DMS153 treated with DMSO at 0.1 percent for 48 hours (cell line): ENCODE measurements at regions not wholly inside any gene's neighbourhood (a gene's known extent, or its start where the extent isn't known, plus 50 kb on each side); places are given as distances from the start of the nearest gene placed in this dataset.

Experiments used
- DNase-seq: peaks from one replicate; lab custom pipeline; 2025; ENCODE audit not compliant: unreplicated experiment; lab: John Stamatoyannopoulos, UW

DNA sequence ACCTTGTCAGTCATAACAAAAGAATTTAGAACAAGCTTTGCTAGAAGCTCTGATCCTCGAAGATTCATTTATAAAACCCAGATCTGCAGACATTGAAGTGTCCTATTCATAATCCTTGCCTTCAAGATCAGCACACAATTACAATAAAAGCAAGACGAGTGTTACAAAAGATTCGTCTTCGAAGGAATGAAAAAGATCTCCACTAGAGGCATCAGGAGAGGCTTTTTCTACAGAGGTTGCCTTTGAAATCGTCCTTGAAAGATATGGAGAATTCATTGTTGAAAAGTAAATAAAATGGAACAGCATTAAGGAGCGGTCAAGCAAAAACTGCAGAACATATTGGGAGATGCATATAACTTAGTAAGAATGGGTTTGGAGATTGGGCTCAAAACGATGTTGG lies 146.4 kb downstream of the BMP4 start:
- DNase-seq = no peak

DNA sequence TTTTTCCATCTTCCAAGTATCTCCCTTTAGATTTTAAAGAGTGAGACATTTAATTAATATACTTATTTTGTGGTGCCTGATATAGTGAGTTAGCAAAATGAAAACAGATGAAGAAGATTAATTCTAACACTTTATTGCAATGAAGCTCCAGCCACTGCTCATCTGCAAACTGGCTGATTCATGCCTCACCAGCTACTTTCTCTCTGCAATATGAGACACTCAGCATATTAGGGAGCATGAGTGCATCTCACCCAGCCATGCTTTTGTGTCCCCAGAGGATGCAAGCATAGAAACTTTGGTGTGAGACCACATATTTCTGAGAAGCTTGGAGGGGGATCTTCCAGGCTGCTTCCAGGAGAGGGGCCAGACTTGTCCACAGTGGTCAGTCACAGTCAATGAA lies 148.6 kb downstream of the BMP4 start:
- no peak for DNase-seq

DNA sequence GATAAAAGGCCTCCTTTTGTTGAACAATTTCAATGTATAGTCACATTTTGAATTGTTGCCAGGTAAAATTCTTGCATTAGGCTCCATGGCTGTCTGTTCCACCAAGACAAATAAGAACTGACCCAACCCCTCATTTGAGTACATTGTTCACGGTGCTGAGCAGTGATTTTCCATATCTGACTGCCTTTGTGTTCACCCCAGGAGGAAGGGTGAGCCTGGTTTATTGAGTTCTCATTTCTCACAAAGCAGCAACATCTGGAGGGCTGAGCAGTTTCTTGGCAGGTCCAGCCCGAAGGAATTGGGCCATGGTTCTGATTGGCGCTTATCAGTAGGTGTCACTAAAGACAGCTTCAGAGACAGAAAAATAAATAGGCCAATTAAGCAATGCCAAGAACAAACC lies 149.1 kb downstream of the BMP4 start:
- DNase-seq = no peak

DNA sequence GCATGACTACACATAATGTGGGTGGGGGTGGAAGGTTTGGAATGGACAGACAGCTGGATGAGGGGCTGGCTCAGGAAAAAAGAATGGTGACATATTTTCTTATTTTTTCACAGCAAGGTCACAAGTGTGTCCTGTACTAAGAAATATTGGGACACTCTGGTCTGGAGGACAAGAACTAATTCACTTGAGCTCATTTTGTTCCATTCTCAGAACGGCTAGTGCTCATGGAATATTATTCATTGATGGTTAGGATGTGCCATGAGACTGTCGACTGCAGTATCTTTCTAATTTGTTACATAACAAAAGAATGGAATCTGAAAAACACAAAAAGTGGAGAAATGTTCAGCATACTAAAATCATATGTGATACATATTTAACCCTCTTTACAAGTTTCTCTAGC lies 149.5 kb downstream of the BMP4 start:
- no peak for DNase-seq

DNA sequence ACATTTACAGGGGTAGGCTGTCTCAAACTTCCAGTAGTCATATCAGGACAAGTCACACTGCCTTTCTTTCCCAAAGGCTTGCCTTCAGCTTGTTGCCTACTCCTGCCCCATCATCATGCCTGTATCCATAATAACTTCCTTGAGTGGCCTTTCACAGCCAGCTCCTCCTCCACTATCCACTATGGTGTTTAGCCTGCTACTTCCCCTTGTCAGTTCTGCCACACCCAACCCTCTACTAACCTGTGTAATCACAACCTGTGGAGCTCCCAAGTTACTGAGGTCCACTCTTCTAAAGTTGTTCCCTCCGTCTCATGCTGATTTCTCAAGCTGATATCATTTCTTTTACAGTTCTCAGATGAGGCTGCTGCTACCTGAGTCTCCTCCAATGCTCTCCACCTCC lies 159.9 kb downstream of the BMP4 start:
- no peak for DNase-seq

DNA sequence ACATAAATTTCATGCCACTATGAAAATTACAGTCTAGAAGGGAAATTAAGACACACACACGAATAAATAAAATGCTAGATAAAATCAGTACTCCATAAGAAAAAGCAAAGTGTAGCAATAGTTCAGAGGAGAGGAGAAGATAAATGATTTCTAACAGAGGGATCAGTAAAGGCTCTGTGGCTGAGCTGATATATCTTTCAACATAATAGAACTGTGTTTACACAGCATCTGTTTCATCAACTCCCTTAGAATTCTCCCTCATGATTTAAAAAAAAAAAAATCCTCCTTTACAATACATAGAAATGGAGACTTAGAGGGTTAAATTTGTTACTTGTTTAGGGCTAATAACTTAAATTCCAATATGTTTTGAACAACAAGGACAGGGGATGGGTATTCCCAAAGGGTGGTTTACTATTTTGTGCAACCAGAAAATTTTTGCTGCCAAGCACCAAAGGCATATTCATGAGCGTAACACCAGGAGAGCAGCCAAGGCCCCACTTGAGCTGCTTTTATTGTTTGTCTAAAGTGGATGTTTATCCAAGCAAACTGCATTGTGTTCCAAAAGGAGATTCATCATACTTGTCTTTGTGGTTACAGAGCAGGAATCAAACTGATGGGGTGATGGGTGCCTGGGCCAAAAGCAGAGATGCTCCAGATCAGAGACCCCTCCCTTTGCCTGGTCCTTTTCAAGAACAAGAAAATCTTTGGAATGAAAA lies 162.7 kb downstream of the BMP4 start:
- peak; percentile 61 for DNase-seq

DNA sequence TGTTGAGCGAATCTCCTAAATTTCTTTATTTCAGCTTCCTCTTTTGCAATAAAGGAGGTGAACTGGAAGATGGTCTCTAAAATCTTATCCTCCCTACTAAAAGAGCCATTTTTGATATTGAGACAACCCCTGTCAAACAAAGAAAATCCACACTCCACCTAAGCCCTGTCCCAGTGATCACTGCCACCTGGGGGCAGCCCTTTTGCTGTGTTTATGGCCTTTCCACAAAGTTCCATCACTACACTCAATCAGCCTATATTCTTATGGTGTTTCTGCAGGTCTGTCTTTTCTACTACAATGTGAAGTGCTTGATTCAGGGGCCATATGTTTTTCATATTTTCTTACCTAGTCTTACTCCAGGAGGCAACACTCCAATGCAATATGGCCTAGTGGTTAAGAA lies 163.7 kb downstream of the BMP4 start:
- no peak for DNase-seq

DNA sequence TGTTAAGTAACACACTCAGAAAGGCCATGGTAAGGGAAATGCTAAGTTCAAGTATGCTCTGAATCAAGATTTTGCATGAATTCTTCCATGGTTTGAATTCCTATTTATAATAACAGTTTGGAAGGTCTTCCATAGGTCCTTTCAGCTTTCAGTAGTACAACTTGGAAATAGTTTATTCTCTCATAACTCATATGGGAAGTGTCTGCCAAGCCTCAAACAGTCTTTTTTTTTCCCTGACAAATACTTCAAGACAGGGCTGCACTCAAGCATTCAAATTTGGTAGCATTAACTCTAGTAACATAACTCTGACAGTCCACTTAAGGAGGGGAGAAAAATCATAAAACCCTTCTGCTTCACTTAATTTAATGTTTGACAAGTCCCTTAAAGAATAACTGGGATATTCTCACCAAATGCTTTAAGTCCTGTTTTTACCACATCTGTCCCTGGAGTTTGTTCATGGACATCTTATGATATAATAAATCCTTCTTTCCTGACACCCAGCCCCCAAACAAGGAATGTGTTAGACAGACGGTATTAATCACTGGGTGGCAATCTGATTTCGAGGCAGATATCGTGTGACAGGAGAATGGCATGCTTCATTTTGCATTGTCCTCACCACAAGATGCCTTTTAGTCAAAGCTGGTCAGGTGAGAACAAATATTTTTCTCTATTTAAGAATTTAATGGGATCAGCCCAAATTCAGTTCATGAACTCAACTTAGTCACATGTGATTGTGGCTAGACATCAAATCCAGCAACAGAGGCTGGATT lies 165.7 kb downstream of the BMP4 start:
- no peak for DNase-seq

DNA sequence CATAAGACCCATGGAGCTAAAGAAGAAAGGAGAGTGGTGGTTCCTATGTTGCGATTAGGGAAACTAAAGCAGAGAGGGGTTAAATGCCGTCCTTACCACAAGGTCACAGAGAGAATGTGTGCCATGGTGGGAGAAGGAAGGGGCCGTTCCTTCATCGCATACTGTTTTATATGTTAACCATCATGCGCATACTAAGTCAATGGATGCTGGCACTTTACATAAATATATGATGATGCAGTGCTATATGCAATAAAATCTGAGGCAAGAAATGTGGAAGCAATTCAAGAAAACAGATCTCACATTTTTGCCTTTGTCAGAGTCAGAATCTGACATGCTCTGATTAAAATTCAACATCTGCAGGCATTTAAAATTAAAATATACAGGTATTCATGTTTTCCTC lies 168.1 kb downstream of the BMP4 start:
- DNase-seq = no peak

DNA sequence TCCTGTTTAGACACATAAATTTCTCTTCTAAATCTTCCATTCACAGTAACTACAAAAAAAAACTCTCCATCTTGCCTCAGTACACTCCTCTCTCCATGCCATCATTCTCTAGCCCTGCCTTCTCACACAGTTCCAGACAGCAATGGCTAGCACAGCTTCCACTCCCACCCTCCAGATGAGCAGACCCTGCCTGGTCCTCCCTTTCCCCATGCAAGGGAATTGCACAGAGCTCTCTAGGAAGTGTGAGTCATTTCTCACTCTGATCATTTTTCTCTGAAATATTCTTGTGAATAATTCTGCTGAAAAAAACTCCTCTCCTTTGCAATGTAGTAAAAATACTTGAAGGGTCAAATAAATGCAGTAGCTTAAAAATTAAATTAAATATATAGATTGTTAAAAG lies 170.6 kb downstream of the BMP4 start:
- DNase-seq = no peak

DNA sequence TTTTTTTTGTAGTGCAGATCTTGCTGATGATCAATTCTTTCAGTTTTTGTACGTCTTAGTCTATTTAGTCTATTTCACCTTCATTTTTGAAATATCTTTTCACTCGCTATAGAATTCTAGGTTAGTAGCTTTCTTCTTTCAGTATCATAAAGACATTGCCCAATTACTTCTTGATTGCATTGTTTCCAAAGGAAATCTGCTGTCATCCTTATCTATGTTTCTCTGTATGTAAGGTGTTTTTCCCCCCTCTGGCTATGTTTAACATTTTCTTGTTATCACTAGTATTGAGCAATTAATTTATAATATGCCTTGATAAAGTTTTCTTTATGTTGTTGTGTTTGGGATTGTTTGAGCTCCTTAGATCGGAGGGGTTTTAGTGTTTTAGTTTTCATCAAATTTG lies 171.9 kb downstream of the BMP4 start:
- no peak for DNase-seq

DNA sequence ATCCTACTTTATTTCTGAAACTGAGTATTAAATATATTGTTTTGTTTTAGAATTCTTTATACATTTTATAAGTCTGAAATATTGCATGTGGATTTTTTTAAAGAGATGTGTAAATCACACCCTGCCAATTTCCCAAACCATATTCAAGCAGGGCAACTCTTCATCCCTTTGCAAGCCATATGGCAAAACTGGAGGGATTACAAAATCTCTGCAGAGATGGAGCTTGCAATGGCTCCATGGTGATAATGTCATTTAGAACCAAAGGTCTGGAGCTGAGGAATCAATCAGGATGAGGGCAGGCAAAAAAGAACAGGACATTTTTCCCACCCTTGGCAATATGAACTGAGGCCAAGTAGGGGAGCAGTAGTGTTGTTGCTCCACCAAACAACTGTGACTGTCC lies 173.4 kb downstream of the BMP4 start:
- DNase-seq = no peak

DNA sequence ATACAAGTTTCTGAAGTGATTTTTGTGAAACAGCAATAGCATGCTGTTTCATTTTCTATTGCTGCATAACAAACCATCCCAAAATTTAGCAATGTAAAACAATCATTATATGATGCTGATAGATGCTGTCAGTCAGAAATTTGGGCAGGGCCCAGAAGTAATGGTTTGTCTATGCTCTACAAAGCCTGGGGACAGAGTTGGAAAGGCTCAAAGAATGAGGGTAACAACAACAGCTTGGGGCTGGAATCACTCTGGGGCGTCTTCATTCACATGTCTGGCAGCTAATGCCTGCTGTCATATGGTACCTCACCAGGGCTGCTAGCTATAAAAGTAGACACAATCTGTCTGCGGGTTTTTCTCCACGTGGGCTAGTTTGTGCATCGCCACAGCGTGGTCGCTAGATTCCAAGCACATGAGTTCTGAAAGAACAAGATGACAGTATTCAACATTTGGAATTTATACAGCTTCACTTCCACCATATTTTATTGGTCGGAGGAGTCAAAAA lies 176.5 kb downstream of the BMP4 start:
- DNase-seq = no peak

DNA sequence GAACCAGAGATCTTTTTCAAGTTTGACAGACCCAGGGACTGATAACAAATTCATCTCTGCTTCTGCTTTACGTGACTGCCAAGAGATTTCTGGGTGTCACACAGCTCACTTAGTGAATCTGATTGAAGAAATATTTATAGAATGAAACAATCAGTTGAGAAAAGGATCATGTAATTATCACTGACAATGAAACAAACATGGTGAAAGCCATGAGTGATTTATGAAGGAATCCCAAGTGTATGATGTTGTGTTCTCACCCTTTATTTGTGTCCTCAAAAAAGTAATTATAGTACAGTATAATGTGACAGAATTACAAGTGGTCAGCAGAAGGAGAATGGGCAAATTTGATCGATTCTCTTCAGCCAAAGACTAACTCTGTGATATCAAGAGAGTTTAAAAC lies 177.3 kb downstream of the BMP4 start:
- no peak for DNase-seq

DNA sequence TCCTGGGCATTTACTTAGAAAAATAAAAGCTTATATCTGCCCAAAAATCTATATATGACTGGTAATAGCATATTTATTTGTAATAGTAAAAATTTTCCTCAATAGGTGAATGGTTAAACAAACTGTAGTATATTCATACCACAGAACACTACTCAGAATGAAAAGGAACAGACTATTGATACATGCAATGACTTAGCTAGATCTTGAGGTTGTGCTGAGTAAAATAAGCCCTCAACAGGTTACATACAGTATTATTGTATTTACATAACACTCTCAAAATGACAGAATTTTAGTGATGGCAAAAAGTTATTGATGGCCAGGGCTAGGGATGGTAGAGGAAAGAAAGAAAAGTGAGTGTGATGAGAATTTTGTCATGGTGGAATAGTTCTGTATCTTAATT lies 178.4 kb downstream of the BMP4 start:
- no peak for DNase-seq

DNA sequence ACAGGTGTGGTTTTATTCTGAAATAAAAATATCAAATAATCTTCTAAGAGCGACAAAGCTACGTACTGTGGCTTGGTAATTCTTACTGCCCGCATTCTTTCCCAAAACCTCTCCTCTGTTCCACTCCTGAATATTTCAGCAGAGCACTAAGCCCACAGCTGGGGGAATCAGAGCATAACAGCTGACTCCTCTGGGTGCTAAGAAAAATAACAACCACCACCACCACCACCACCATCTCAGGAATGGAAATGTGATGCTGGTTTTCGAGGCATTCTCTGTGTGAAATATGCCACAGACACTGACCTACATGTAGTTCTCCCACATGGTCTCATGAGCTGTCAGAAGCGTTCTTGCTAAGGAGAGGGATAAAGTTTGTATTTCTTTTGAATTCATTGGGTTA lies 183.7 kb downstream of the BMP4 start:
- no peak for DNase-seq

DNA sequence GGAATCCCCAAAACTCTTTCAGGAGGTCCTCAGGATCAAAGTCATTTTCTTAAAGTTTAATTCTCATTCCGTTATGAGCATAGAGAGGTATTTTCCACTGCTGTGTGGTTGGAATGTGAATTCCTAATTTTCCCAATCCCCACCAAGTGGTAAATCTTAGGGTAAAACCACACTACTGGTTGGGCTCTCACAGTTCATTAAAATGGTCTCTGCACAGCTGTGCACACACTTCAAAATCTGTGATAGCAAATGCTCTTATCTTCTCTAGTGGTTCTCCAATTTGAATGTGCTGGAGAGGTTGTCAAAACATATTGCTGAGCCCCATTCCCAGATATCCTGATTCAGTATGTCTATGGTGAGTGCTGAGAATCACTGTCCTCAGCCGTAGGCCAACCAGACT lies 189.1 kb downstream of the BMP4 start:
- peak; percentile 35 for DNase-seq

DNA sequence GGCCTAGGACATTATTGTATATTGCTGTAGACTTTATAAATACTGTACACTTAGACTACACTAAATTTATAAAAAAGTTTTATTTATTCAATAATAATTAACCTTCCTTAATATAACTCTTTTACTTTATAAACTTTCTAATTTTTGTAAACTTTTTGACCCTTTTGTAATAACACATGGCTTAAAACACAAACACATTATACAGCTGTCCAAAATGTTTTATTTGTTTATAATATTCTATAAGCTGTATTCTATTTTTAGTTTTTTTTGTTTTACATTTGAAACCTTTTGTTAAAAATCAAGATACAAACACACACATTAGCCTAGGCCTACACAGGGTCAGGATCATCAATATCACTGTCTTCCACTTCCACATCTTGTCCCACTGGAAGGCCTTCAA lies 190.0 kb downstream of the BMP4 start:
- no peak for DNase-seq

DNA sequence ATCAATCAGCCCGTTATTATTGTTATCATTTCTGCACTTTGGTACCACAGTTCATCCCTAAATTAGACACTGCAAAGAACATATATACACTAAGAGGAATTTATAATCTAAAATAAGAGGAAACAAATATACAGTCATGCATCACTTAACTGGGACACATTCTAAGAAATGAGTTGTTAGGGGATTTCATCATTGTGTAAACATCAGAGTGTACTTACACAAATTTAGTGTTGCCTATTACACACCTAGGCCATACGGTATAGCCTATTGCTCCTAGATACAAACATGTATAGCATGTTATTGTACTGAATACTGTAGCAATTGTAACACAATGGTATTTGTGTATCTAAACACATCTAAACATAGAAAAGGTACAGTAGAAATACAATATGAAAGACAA lies 190.5 kb downstream of the BMP4 start:
- DNase-seq = no peak

DNA sequence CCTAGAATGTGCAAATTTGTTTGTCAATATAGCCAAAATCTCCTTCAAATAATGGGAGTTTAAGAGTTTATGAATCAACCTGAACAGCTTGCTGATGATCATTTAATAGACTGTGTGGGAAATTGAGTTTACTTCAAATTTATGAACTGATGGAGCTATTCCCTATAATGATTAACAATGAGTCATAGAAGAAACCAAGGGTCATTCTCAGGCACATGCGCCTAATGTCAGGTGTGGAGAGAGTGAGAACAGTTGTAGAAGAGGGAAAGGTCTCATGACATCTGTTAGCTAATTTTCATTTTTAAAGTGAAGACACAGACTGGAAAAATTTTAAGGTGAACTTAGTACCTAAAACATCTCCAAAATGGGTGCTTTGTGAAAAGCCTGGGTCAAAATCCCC lies 191.8 kb downstream of the BMP4 start:
- DNase-seq = no peak

DNA sequence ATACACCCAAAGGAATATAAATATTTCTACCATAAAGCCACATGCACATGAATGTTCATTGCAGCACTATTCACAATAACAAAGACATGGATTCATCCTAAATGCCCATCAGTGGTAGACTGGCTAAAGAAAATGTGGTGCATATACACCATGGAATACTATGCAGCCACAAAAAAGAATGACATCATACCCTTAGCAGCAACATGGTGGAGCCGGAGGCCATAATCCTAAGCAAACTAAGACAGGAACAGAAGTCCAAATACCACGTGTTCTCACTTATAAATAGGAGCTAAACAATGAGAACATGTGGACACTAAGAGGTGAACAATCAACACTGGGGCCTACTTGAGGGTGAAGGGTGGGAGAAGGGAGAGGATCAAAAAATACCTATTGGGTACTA lies 198.5 kb downstream of the BMP4 start:
- no peak for DNase-seq

DNA sequence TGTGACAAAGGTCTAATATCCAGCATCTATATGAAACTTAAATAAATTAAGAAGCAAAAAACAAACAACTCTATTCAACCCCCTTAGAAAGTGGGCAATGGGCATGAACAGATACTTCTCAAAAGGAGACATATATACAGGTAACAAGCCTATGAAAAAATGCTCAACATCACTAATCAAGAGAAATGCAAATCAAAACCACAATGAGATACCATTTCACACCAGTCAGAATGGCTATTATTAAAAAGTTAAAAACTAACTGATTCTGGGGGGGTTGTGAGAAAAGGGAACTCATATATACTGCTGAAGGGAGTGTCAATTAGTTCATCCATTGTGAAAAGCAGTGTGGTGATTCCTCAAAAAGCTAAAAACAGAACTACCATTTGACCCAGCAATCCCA lies 198.9 kb downstream of the BMP4 start:
- no peak for DNase-seq

DNA sequence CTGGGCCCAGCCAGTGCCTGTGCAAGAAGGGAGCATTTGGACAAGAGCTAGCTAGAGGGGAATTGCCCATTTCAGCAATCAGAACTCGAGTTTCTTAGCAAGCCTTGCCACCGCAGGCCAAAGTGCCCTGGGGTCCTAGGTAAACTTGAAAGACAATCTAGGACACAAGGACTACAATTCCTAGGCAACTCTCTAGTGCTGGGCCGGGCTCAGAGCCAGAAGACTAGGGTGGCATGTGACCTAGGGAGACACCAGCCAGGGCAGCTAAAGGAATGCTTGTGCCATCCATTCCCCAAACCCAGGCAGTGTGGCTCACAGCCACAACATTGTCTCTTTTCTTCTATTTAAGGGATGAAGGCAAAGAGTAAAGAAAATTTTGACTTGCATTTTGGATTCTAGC lies 205.0 kb downstream of the BMP4 start:
- DNase-seq = no peak
